Activated CD4-positive, alpha-beta T cell treated with anti-CD3 and anti-CD28 coated beads, Interleukin-2, amount 10 ng/mL, durations not matched to agents 7 days and 5 days (primary cell): ENCODE measurements at regions not wholly inside any gene's neighbourhood (a gene's known extent, or its start where the extent isn't known, plus 50 kb on each side); places are given as distances from the start of the nearest gene placed in this dataset.

Experiments used
- CTCF ChIA-PET: fragments of 350-600 bp; sonication (Branson Sonifier 250); formaldehyde crosslinking; loops from one replicate; lab custom pipeline; 2021; ENCODE audit warnings: antibody characterized with exemption; lab: Charles Lee
- POLR2A ChIA-PET: fragments of 350-600 bp; sonication (Branson Sonifier 250); formaldehyde crosslinking; loops from one replicate; lab custom pipeline; 2021; ENCODE audit warnings: antibody characterized with exemption; lab: Charles Lee
- DNase-seq: peaks from one replicate; pipeline ENCODE4 v3.0.0-alpha.2; 2020
- H3K27ac Mint-ChIP-seq: one replicate; pipeline ENCODE4 v1.8.0; 2021; ENCODE audit warnings: mild to moderate bottlenecking, moderate library complexity, mixed read lengths
- H3K27me3 Mint-ChIP-seq: one replicate; pipeline ENCODE4 v1.8.0; 2021; ENCODE audit warnings: mixed read lengths
- H3K36me3 Mint-ChIP-seq: one replicate; pipeline ENCODE4 v1.8.0; 2021; ENCODE audit warnings: low read depth, mixed read lengths
- H3K4me1 Mint-ChIP-seq: one replicate; pipeline ENCODE4 v1.8.0; 2021; ENCODE audit warnings: mixed read lengths
- H3K4me3 Mint-ChIP-seq: one replicate; pipeline ENCODE4 v1.8.0; 2021; ENCODE audit warnings: mild to moderate bottlenecking, moderate library complexity, mixed read lengths
- H3K9me3 Mint-ChIP-seq: one replicate; pipeline ENCODE4 v1.8.0; 2021; ENCODE audit warnings: mixed read lengths

- Mint-ChIP-seq H3K4me3 (no peak overlapping the region), H3K9me3 (no peaks in the 10 kb centered on the region), H3K27ac (no peak overlapping the region), H3K36me3 (no peaks in the 10 kb centered on the region), H3K27me3 (no peaks in the 10 kb centered on the region), H3K4me1 (no peaks in the 10 kb centered on the region)
- POLR2A ChIA-PET, result no interaction called here
- CTCF ChIA-PET, result no interaction called here
- DNase-seq, result no peak
Measured at GRCh38 chr13:72204291-72204690, 337.3 kb upstream of the DACH1 start.

DNA sequence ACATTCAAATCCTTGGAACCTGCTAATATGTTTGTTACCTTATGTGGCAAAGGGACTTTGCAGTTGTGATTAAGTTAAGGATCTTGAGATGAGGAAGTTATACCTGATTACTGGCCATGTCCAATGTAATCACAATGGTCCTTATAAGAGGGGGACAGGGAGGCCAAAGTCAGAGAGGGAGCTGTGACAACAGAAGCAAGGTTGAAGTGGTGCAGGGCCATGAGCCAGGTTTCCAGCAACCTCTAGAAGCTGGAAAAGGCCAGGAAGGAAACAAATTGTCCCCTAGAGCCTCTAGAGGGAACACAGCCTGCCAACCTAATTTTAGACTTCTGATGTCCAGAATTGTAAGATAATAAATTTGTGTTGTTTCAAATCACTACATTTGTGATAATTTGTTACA is 334.7 kb upstream of the DACH1 start:
- CTCF ChIA-PET, result no interaction called here
- H3K4me1 Mint-ChIP-seq, result no peaks in the 10 kb centered on the region
- DNase-seq, result no peak
- H3K27me3 Mint-ChIP-seq, result no peaks in the 10 kb centered on the region
- H3K36me3 Mint-ChIP-seq, result no peaks in the 10 kb centered on the region
- POLR2A ChIA-PET, result no interaction called here
- H3K27ac Mint-ChIP-seq, result no peak overlapping the region
- no peaks in the 10 kb centered on the region for H3K9me3 Mint-ChIP-seq
- H3K4me3 Mint-ChIP-seq, result no peak overlapping the region

DNA sequence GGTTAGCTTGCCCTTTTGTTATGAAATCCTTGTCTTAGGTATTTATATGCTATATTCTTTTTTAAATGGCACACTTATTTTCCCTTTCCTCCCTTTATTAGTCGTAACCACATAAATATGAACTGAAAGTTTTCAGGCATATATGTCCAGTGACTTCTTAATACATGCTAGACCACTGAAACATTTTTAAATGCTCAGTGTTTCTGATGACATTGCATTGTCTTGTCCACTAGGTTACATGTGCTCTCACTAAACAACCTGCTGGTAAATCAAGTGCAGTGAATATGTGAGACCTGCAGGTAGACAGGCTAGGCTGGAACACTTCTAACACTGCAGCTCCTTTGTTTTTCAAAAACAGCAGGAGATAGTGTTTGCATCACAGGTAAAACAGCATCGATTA is 332.6 kb upstream of the DACH1 start:
- ChIA-PET POLR2A (no interaction called here), CTCF (no interaction called here)
- Mint-ChIP-seq H3K9me3 (no peaks in the 10 kb centered on the region), H3K4me1 (no peaks in the 10 kb centered on the region), H3K27ac (no peak overlapping the region), H3K36me3 (no peaks in the 10 kb centered on the region), H3K27me3 (no peaks in the 10 kb centered on the region), H3K4me3 (no peak overlapping the region)
- no peak for DNase-seq

GRCh38 chr13:72198967-72199560 is 332.1 kb upstream of the DACH1 start:
- H3K36me3 Mint-ChIP-seq, result no peaks in the 10 kb centered on the region
- POLR2A ChIA-PET, result no interaction called here
- H3K4me3 Mint-ChIP-seq, result no peak overlapping the region
- H3K27me3 Mint-ChIP-seq, result no peaks in the 10 kb centered on the region
- H3K4me1 Mint-ChIP-seq, result no peaks in the 10 kb centered on the region
- no peaks in the 10 kb centered on the region for H3K9me3 Mint-ChIP-seq
- CTCF ChIA-PET, result no interaction called here
- DNase-seq, result no peak
- H3K27ac Mint-ChIP-seq, result no peak overlapping the region

DNA sequence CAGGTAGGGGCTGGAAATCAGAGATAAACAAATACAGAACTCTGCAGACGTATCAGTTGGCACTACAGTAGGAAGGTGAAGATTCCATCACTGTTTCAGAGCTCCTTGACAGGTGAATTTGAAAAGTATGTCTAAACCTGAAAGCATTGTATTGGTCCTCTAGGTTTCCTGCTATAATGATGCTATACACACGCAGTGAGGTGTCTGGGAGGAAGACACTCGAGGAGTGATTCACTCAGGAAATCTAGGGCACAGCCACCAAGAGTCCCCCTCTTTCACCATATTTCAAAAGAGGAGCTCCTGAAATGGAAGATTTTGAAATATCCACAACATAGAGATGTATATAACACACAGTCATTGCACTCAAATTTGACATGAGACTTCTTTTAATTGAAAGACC is 331.0 kb upstream of the DACH1 start:
- Mint-ChIP-seq H3K36me3 (no peaks in the 10 kb centered on the region), H3K4me3 (no peak overlapping the region), H3K4me1 (no peaks in the 10 kb centered on the region), H3K9me3 (no peaks in the 10 kb centered on the region), H3K27me3 (no peaks in the 10 kb centered on the region), H3K27ac (no peak overlapping the region)
- POLR2A ChIA-PET, result no interaction called here
- DNase-seq, result no peak
- CTCF ChIA-PET, result no interaction called here

DNA sequence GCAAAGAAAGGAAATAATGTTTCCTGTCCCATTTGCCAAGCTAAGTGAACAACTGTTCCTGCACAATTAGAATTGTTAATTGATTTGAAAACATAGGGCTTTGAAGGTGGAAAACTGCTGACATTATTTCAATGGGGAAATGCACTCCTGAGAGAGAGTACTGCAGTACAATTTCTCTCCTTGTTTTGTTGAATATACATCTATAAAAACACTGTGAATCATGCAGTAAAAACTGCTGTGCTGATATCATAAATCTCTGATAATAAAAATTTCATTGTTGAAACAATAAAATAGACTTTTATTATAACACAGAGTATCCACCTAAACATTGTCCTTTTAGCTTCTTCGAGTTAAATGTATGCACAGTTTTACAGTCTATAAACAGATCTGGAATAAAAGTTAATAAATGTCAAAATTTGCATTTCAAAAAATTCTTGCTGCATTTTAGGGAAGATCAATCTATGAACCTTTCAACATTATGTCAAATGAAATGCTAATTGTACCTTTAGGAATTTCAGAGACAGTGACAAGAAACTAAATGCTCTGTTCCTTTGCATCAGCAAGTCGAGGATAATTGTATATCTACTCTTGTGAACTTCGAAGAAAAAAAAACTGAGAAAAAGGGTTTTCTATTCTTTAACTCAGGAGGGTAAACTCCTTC is 328.2 kb upstream of the DACH1 start:
- no peaks in the 10 kb centered on the region for H3K36me3 Mint-ChIP-seq
- no peaks in the 10 kb centered on the region for H3K4me1 Mint-ChIP-seq
- H3K27me3 Mint-ChIP-seq, result no peaks in the 10 kb centered on the region
- POLR2A ChIA-PET, result no interaction called here
- H3K4me3 Mint-ChIP-seq, result no peak overlapping the region
- no peak for DNase-seq
- no peak overlapping the region for H3K27ac Mint-ChIP-seq
- no peaks in the 10 kb centered on the region for H3K9me3 Mint-ChIP-seq
- CTCF ChIA-PET, result no interaction called here

GRCh38 chr13:72194523-72194922 is 327.5 kb upstream of the DACH1 start:
- DNase-seq, result no peak
- POLR2A ChIA-PET, result no interaction called here

GRCh38 chr13:72186730-72187422 is 319.9 kb upstream of the DACH1 start:
- no peak for DNase-seq
- H3K27me3 Mint-ChIP-seq, result no peaks in the 10 kb centered on the region
- H3K36me3 Mint-ChIP-seq, result no peaks in the 10 kb centered on the region
- ChIA-PET CTCF (interaction anchor here (1.1 kb wide), 1 partner anchor 11 kb away, joined by 3 read pairs; no protein-coding TSS in a partner anchor), POLR2A (no interaction called here)
- H3K27ac Mint-ChIP-seq, result no peak overlapping the region
- no peak overlapping the region for H3K4me3 Mint-ChIP-seq
- H3K9me3 Mint-ChIP-seq, result no peaks in the 10 kb centered on the region
- no peaks in the 10 kb centered on the region for H3K4me1 Mint-ChIP-seq

More at GRCh38 chr13:72194523-72194922, 327.5 kb upstream of the DACH1 start:
- Mint-ChIP-seq H3K27me3 (no peaks in the 10 kb centered on the region), H3K9me3 (no peaks in the 10 kb centered on the region), H3K4me3 (no peak overlapping the region), H3K4me1 (no peaks in the 10 kb centered on the region), H3K27ac (no peak overlapping the region), H3K36me3 (no peaks in the 10 kb centered on the region)
- CTCF ChIA-PET, result no interaction called here

DNA sequence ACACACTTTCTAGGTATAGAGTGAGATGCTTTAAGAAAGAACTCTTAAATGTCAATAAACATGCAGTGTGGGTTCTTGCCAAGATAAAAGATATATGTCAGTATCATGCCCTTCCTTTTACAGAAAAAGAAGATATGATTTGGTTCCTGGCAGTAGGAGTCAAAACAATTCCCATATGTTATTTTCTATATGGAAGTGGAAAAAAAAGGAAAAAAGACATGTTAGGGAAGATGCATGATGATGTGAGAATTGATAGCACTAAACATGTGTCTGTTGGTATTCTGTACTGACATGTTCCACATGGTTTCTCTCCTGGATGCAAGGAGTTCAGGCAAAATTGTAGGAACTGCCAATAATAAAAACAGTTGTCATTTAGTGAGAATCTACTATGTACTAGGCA is 318.8 kb upstream of the DACH1 start:
- no peak overlapping the region for H3K27ac Mint-ChIP-seq
- no peaks in the 10 kb centered on the region for H3K9me3 Mint-ChIP-seq
- H3K4me3 Mint-ChIP-seq, result no peak overlapping the region
- CTCF ChIA-PET, result no interaction called here
- POLR2A ChIA-PET, result no interaction called here
- H3K4me1 Mint-ChIP-seq, result no peaks in the 10 kb centered on the region
- H3K27me3 Mint-ChIP-seq, result no peaks in the 10 kb centered on the region
- no peaks in the 10 kb centered on the region for H3K36me3 Mint-ChIP-seq
- no peak for DNase-seq

DNA sequence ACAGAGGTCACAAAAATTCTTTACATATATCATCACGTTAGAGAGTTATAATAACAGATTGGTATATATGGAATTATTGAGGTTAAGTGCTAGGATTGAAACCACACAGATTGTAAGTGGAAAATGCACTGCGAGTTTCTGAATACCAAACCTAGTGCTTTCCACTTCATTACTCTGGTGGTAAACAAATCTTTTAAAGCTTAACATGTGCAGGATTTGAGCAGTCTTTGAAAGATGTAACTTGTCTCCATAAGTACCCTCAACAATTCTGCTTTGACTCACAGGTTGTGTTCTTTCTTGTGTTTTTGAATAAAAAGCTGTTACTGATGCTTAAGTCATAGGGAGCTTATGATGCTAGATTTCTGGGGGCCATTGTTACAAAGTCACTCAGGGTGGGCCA is 314.7 kb upstream of the DACH1 start:
- ChIA-PET POLR2A (no interaction called here), CTCF (no interaction called here)
- no peak for DNase-seq
- H3K27me3 Mint-ChIP-seq, result no peaks in the 10 kb centered on the region
- no peaks in the 10 kb centered on the region for H3K9me3 Mint-ChIP-seq
- H3K36me3 Mint-ChIP-seq, result no peaks in the 10 kb centered on the region
- H3K4me1 Mint-ChIP-seq, result no peaks in the 10 kb centered on the region
- no peak overlapping the region for H3K27ac Mint-ChIP-seq
- no peak overlapping the region for H3K4me3 Mint-ChIP-seq

DNA sequence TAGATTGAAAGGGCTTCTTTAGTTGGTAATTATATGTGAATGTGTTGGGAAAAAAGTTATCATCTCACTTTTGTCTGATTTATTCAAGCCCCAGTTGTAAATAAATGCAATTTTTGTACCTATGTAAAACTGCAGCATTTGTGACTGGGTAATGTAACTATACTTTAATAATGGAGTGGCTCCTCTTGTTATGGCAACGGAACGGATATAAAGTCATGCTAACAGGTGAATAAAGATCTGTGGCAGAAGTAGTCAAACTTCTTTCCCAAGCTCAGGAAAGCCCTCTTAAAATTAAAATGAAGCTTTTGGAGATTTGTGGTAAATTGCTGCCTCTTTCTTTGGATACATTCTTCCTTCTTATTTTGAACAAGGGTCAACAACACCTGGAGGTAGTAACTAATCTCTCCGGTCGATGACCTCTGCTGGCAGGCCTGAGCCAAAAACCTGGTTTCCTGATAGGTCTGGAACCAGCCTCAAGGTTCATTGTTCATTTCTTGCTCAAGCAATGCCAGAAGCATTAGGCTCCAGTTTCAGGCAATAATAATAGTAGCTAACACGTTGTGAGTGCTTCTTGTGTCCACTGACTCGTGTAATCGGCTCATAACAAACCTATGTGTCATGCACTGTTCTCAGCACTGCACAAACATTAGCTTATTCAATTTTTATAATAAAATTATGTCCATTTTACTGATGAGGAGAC is 313.4 kb upstream of the DACH1 start:
- no peaks in the 10 kb centered on the region for H3K27me3 Mint-ChIP-seq
- H3K4me1 Mint-ChIP-seq, result no peaks in the 10 kb centered on the region
- H3K4me3 Mint-ChIP-seq, result no peak overlapping the region
- no peak for DNase-seq
- H3K36me3 Mint-ChIP-seq, result no peaks in the 10 kb centered on the region
- H3K9me3 Mint-ChIP-seq, result no peaks in the 10 kb centered on the region
- CTCF ChIA-PET, result no interaction called here
- H3K27ac Mint-ChIP-seq, result no peak overlapping the region
- POLR2A ChIA-PET, result no interaction called here

DNA sequence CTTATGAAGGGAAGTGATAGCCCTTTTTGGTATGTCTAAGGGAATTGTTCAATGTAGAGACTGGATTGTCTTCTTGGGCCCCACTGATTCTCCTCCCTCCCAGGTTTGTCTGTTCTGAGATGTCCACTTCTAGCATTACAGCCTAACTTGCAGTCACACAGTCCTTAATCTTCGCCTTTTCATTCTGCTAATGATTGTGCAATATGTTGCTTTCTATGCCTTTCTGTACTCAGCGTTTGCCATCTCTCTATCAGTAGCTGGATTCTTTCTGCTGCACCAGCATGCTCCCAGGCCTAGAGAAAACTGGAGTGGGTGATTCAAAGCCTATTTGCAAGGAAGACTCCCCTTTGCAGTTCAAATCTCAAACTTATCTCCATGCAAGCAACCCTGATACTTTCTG is 307.5 kb upstream of the DACH1 start:
- ChIA-PET CTCF (no interaction called here), POLR2A (no interaction called here)
- Mint-ChIP-seq H3K27ac (no peak overlapping the region), H3K4me3 (no peak overlapping the region), H3K9me3 (no peaks in the 10 kb centered on the region), H3K27me3 (no peaks in the 10 kb centered on the region), H3K4me1 (no peaks in the 10 kb centered on the region), H3K36me3 (no peaks in the 10 kb centered on the region)
- no peak for DNase-seq

DNA sequence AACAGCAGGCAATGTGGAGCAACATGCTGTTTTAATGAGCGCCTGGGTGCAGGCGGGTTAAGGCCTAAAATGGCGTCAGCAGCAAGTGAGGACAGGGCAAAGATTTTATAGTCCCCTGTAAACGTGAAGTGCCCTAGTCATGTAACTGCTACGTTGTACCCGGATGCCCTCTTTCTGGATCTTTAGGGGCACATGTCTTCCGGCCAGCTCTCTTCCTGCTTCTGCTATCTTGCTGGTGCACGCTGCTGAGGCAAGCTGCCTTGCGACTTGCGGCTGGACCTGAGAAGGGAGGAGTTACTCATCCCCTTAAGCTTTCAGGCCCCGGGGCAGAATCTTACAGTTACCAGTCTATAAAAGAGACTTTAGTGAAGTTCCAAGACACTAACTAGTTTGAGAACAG is 303.6 kb upstream of the DACH1 start:
- Mint-ChIP-seq H3K36me3 (no peaks in the 10 kb centered on the region), H3K9me3 (no peaks in the 10 kb centered on the region), H3K27me3 (no peaks in the 10 kb centered on the region), H3K27ac (no peak overlapping the region), H3K4me3 (no peak overlapping the region), H3K4me1 (no peaks in the 10 kb centered on the region)
- POLR2A ChIA-PET, result no interaction called here
- DNase-seq, result no peak
- CTCF ChIA-PET, result interaction anchor here (0.7 kb wide), 1 partner anchor 270 kb away, joined by 3 read pairs; no protein-coding TSS in a partner anchor
